ENCODE measurements at regions not wholly inside any gene's neighbourhood (a gene's known extent, or its start where the extent isn't known, plus 50 kb on each side); places are given as distances from the start of the nearest gene placed in this dataset.

DNA sequence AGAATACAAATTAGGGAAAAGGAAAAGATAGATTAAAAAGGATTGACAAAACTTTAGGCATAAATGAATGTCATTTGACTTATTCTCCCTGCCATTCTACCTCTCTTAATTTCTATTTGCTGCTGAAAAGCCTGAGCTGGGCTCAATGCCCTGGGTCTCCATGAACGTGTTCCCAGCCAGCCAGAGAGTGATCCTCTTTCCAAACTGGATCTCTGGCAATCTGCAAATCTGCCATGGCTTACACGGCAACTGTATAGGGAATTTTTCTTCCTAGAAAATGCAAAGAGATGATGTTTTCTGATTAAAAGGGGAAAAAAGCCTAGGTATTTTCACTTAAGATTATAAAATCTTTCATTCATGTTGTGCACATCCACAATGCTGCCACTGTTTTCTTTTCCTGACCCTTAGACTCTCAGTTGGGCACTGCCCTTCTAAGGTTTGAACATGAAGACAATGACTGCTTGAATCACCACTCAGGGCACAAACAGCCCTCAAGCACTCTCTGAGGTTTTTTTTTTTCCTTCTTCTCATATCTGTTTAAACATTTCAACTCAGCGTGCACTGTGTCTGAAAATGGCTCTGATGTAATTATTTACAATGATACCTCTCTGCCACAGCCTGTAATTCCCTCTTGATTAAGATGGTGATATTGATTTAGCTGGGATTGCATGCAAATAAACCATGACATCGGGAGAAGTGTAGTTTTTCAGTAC, 60.3 kb downstream of the DACT1 start:
- TF ChIP-seq POLR2A (IDR thresholded peaks at IDR 0.05; ENCODE audit: low read depth, low read length) (no peak), TAF1 (IDR thresholded peaks at IDR 0.05; ENCODE audit: low read depth, low read length) (no peak), POLR2AphosphoS5 (IDR thresholded peaks at IDR 0.05; ENCODE audit: low read depth, low read length) (no peak), SPI1 (IDR thresholded peaks at IDR 0.05; ENCODE audit: low read depth, low read length) (no peak)
